ENCODE measurements at regions not wholly inside any gene's neighbourhood (a gene's known extent, or its start where the extent isn't known, plus 50 kb on each side); places are given as distances from the start of the nearest gene placed in this dataset.
A peak's percentile ranks its signal among the peaks of the same experiment; 100 is the strongest.
"Not testable (repeated sequence)": the region's sequence is repeated elsewhere in the genome, so short reads cannot be mapped to it uniquely, and the experiment has no call there.

- H3K27me3 ChIP-seq = no peaks in the 10 kb centered on the region
- no peak overlapping the region for H3K4me3 ChIP-seq
- no peaks in the 10 kb centered on the region for H3K36me3 ChIP-seq
- H3K4me2 ChIP-seq = no peak overlapping the region
- H3K4me1 ChIP-seq = no peaks in the 10 kb centered on the region
- H3K27ac ChIP-seq = no peak overlapping the region
- no peak overlapping the region for H3K9ac ChIP-seq
- no peaks in the 10 kb centered on the region for H4K20me1 ChIP-seq
- peaks cover 0 to 10% (median 0%) of the 10 kb centered on the region in 11 experiments; a peak in 2 of 22 replicates for H3K9me3 ChIP-seq (replicated peaks in 1 of 11)
- TF ChIP-seq Cebpa-rat (IDR thresholded peaks at IDR 0.05) = no peak
Measured at GRCh38 chr3:5366746-5367145, 179.2 kb downstream of the EDEM1 start.

DNA sequence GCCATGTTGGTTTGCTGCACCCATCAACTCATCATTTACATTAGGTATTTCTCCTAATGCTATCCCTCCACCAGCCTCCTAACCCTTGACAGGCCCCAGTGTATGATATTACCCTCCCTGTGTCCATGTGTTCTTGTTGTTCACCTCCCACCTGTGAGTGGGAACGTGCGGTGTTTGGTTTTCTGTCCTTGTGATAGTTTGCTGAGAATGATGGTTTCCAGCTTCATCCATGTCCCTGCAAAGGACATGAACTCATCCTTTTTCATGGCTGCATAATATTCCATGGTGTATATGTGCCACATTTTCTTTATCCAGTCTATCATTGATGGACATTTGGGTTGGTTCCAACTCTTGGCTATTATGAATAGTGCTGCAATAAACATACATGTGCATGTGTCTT lies 184.0 kb downstream of the EDEM1 start:
- H4K20me1 ChIP-seq; H3K9me3 ChIP-seq (replicated peaks in 1 of 11); H3K4me3 ChIP-seq; H3K4me1 ChIP-seq; H3K9ac ChIP-seq; H3K4me2 ChIP-seq; H3K27ac ChIP-seq; H3K36me3 ChIP-seq; H3K27me3 ChIP-seq: not testable (repeated sequence)

- Histone ChIP-seq H3K36me3 (no peaks in the 10 kb centered on the region), H3K4me2 (no peak overlapping the region), H3K27me3 (no peaks in the 10 kb centered on the region), H4K20me1 (no peaks in the 10 kb centered on the region), H3K27ac (no peak overlapping the region), H3K9me3 (replicated peaks in 1 of 11) (peaks cover 7 to 15% (median 11%) of the 10 kb centered on the region in 11 experiments; a peak in 12 of 22 replicates), H3K4me3 (no peak overlapping the region), H3K4me1 (no peaks in the 10 kb centered on the region), H3K9ac (no peak overlapping the region)
- TF ChIP-seq Cebpa-rat (IDR thresholded peaks at IDR 0.05) = no peak
Measured at GRCh38 chr3:5376761-5377160, 189.3 kb downstream of the EDEM1 start.

GRCh38 chr3:5379266-5379665 lies 191.8 kb downstream of the EDEM1 start:
- H3K4me2 ChIP-seq, H4K20me1 ChIP-seq, H3K27me3 ChIP-seq, H3K4me3 ChIP-seq, H3K9ac ChIP-seq, H3K4me1 ChIP-seq, H3K27ac ChIP-seq, H3K36me3 ChIP-seq: not testable (repeated sequence)
- H3K9me3 ChIP-seq (replicated peaks in 1 of 11) = peaks cover 7 to 16% (median 11%) of the 10 kb centered on the region in 11 experiments; a peak in 12 of 22 replicates

DNA sequence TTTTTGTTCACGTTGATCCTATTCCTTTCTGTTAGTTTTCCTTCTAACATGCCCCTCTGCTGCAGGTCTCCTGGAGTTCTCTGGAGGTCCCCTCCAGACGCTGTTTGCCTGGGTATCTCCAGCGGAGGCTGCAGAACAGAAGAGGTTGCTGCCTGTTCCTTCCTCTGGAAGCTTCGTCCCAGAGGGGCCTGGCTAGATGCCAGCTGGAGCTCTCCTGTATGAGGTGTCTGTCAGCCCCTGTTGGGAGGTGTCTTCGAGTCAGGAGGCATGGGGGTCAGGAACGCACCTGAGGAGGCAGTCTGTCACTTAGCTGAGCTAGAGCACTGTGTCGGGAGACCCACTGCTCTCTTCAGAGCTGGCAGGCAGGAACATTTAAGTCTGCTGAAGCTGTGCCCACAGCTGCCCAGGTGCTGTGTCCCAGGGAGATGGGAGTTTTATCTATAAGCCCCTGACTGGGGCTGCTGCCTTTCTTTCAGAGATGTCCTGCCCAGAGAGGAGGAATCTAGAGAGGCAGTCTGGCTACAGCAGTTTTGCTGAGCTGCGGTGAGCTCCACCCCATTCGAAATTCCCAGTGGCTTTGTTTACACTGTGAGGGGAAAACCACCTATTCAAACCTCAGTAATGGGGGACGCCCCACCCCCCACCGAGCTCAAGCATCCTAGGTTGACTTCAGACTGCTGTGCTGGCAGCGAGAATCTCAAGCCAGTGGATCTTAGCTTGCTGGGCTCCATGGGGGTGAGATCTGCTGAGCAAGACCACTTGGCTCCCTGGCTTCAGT lies 196.2 kb downstream of the EDEM1 start:
- not testable (repeated sequence) for H3K27me3 ChIP-seq, H3K36me3 ChIP-seq, H3K4me1 ChIP-seq, H3K4me3 ChIP-seq, H3K4me2 ChIP-seq, H4K20me1 ChIP-seq, H3K27ac ChIP-seq, H3K9ac ChIP-seq
- peaks cover 7 to 15% (median 9%) of the 10 kb centered on the region in 11 experiments; a peak in 12 of 22 replicates for H3K9me3 ChIP-seq (replicated peaks in 1 of 11)

DNA sequence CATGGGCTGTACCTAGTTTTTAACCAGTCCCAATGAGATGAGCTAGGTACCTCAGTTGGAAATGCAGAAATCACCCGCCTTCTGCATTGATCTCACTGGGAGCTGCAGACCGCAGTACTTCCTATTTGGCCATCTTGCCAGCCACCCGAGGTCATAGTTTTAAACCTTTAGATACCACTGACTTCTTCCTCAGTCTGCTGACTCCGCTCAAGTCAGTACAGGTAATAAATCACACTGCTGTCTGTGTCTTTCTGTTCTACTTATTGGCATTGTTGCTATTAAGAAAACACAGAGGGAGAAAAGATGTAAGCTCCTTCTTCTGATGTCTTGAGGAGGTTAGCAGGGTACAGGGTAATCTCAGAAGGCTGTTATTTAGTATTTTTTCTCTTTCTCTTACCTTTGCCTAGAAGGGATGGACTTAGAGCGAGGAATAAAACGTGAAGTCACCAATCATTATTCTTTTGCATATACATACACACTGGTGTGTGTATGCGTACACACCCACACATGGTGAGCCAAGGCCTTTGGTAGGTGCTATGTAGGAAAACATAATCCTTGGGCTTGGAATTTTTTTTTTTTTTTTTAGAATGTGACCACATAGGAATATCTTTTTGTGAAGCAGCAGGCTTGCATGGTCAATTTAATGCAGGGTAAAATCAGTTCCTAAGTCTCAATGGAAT lies 197.2 kb downstream of the EDEM1 start:
- Histone ChIP-seq H3K4me1 (peaks cover 0 to under 1% (median 0%) of the 10 kb centered on the region in 10 experiments; a peak in 3 of 20 replicates), H3K27me3 (no peaks in the 10 kb centered on the region), H4K20me1 (no peaks in the 10 kb centered on the region), H3K27ac (no peak overlapping the region), H3K9ac (no peak overlapping the region), H3K4me3 (no peak overlapping the region), H3K9me3 (replicated peaks in 1 of 11) (peaks cover 0 to 6% (median under 1%) of the 10 kb centered on the region in 11 experiments; a peak in 7 of 22 replicates), H3K4me2 (no peak overlapping the region), H3K36me3 (no peaks in the 10 kb centered on the region)
- TF ChIP-seq Cebpa-rat (IDR thresholded peaks at IDR 0.05) = no peak

DNA sequence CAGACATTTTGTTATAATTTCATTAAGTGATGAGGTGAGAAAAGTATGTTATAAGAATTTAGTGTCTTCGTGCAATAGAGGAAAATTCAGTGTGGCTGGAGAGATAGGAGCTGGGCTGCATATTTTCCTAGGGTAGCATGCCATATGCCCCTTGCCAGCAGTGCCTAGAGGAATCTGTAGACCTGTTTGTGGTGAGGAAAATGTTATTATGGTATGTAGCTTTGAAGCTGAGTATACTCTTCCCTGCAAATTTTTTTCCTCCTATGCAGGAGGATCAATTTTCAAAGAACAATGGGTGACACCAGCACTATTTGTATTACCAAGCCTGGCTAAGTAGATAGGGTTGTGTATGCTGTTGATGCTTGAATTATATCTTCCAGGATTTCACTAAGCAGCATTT lies 200.6 kb downstream of the EDEM1 start:
- no peak overlapping the region for H3K4me3 ChIP-seq
- H3K27ac ChIP-seq = no peak overlapping the region
- no peaks in the 10 kb centered on the region for H3K27me3 ChIP-seq
- H3K36me3 ChIP-seq = no peaks in the 10 kb centered on the region
- peaks cover 6 to 17% (median 13%) of the 10 kb centered on the region in 10 experiments; a peak in 19 of 20 replicates for H3K4me1 ChIP-seq
- TF ChIP-seq Cebpa-rat (IDR thresholded peaks at IDR 0.05) = no peak
- H3K9me3 ChIP-seq (replicated peaks in 1 of 11) = peaks cover 0 to 6% (median 0%) of the 10 kb centered on the region in 11 experiments; a peak in 1 of 22 replicates
- no peak overlapping the region for H3K4me2 ChIP-seq
- H3K9ac ChIP-seq = no peak overlapping the region
- H4K20me1 ChIP-seq = no peaks in the 10 kb centered on the region

DNA sequence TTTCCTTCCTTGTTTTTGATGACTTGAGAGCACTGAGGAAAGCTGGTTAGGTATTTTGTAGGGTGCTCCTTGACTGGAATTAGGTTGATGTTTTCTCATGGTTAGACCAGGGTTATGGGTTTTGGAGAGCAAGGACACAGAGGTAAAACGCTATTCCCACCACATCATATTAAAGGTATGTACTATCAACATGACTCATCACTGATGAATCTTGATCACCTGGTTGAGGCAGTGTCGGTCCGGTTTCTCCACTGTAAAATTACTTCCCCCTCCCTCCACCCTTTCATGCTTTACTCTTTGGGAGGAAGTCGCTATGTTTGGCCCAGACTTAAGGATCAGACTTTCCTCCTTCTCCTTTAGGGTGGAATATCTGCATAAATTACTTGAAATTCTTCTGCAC lies 201.6 kb downstream of the EDEM1 start:
- peaks cover 6 to 17% (median 13%) of the 10 kb centered on the region in 10 experiments; a peak in 19 of 20 replicates for H3K4me1 ChIP-seq
- no peaks in the 10 kb centered on the region for H3K36me3 ChIP-seq
- no peaks in the 10 kb centered on the region for H4K20me1 ChIP-seq
- H3K9ac ChIP-seq = no peak overlapping the region
- H3K4me3 ChIP-seq = no peak overlapping the region
- TF ChIP-seq Cebpa-rat (IDR thresholded peaks at IDR 0.05) = no peak
- H3K27me3 ChIP-seq = no peaks in the 10 kb centered on the region
- H3K9me3 ChIP-seq (replicated peaks in 1 of 11) = no peaks in the 10 kb centered on the region
- no peak overlapping the region for H3K4me2 ChIP-seq
- no peak overlapping the region for H3K27ac ChIP-seq

DNA sequence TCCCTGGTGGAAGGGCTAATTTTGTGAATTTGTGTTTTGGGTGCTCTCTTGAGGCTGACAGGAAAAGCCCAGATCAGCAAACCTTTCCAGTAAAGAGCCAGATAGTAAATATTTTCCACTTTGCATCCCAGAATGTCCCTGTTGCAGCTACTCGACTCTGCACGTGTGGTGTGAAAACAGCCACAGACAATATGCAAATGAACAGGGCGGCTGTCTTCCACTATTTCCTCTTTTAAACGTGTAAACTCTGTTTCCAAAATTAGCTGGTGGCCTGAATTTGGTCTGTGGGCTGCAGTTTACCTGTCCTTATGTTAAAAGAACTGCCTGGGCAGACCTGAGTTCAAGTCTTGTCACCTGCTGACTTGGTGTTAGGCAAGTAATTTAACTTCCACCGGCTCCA lies 202.7 kb downstream of the EDEM1 start:
- no peak for TF ChIP-seq Cebpa-rat (IDR thresholded peaks at IDR 0.05)
- peaks cover 6 to 17% (median 13%) of the 10 kb centered on the region in 10 experiments; a peak in 19 of 20 replicates for H3K4me1 ChIP-seq
- H3K4me3 ChIP-seq = no peak overlapping the region
- no peaks in the 10 kb centered on the region for H4K20me1 ChIP-seq
- H3K27me3 ChIP-seq = no peaks in the 10 kb centered on the region
- H3K4me2 ChIP-seq = peak overlapping the region; percentile 2 to 66 (median 35); a peak in 19 of 22 replicates
- H3K27ac ChIP-seq = no peak overlapping the region
- no peaks in the 10 kb centered on the region for H3K9me3 ChIP-seq (replicated peaks in 1 of 11)
- no peak overlapping the region for H3K9ac ChIP-seq
- H3K36me3 ChIP-seq = no peaks in the 10 kb centered on the region

Measured in BLaER1 treated with 17β-estradiol and CSF1 and Interleukin-3, amounts not matched to agents 10 nM and 100 nM (cell line).